ENCODE measurements at regions not wholly inside any gene's neighbourhood (a gene's known extent, or its start where the extent isn't known, plus 50 kb on each side); places are given as distances from the start of the nearest gene placed in this dataset.

DNA sequence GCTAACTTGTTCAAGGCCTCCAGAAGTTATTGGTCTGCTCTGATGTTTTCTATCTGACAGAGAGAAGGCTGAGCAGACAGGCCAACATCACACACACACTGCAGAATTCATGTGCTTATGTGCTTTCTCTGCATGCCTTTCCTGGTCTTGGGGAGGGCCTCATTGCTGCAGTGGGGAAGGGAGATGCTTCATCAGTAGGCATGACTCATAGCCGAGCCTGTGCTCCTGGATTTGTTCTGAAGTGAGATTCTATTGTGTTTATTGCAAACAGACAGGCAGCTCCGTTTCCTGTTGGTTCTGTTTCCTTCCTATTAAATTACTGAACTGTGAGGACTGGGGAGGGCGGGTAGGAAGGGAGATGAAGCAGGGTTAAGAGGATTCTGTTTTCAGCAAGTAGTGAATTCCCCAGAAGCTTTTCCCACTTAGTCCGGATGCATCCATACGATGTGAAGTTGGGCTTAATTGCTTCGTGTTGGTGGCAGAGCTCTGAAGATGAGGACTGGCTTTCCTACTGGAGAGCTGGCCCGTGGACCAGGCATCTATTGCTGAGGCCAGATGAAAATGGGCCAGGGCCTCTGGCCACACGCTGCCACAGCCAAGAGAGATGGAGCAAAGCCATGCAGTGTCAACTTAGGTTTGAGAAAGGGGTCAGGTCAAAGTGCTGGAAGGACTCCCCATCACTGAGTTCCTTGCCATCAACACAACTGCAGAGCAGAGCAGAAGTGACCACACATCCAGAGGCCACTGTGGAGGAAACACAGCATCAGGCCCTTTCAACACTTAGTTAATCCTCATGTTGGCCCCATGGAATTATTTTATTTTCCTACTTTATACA is 179.3 kb downstream of the UTP18 start:
- TF ChIP-seq, protein P1, sequence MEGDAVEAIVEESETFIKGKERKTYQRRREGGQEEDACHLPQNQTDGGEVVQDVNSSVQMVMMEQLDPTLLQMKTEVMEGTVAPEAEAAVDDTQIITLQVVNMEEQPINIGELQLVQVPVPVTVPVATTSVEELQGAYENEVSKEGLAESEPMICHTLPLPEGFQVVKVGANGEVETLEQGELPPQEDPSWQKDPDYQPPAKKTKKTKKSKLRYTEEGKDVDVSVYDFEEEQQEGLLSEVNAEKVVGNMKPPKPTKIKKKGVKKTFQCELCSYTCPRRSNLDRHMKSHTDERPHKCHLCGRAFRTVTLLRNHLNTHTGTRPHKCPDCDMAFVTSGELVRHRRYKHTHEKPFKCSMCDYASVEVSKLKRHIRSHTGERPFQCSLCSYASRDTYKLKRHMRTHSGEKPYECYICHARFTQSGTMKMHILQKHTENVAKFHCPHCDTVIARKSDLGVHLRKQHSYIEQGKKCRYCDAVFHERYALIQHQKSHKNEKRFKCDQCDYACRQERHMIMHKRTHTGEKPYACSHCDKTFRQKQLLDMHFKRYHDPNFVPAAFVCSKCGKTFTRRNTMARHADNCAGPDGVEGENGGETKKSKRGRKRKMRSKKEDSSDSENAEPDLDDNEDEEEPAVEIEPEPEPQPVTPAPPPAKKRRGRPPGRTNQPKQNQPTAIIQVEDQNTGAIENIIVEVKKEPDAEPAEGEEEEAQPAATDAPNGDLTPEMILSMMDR (optimal IDR thresholded peaks at IDR 0.05 in 1 of 3, IDR thresholded peaks at IDR 0.05 in 1 of 3, conservative IDR thresholded peaks at IDR 0.05 in 1 of 3; ENCODE audit: extremely low read depth in 1 of 3, insufficient read depth in 2 of 3, low read length in 3 of 3), result no peak
- TF ChIP-seq EZH2 (IDR thresholded peaks at IDR 0.05; ENCODE audit: low read length), result no peak
